ENCODE measurements at regions not wholly inside any gene's neighbourhood (a gene's known extent, or its start where the extent isn't known, plus 50 kb on each side); places are given as distances from the start of the nearest gene placed in this dataset.

GRCh38 chr6:105753620-105754211 lies 332.4 kb upstream of the PRDM1 start:
- no peak overlapping the region for H3K27ac ChIP-seq (ENCODE audit: extremely low read length, insufficient read depth, low read length)
- no peaks in the 10 kb centered on the region for H3K4me1 ChIP-seq (ENCODE audit: insufficient read depth, low read length)
- TF ChIP-seq ZNF225 (CRISPR knock-in tag; IDR thresholded peaks at IDR 0.05) = no peak
- H3K36me3 ChIP-seq (replicated peaks in 1 of 2; ENCODE audit: control insufficient read depth in 1 of 2, insufficient read depth in 2 of 2, low read length in 2 of 2) = no peaks in the 10 kb centered on the region
- no peak overlapping the region for H2AFZ ChIP-seq (ENCODE audit: low read length)
- FAIRE-seq (no peak), ATAC-seq (no peak), DNase-seq (ENCODE audit: low spot score) (no peak)
- no peaks in the 10 kb centered on the region for H4K20me1 ChIP-seq (ENCODE audit: insufficient read depth, low read length)
- H3K79me2 ChIP-seq (ENCODE audit: insufficient read depth, low read length) = no peaks in the 10 kb centered on the region
- CTCF ChIA-PET (ENCODE audit: low intra/inter-chr PET ratio, low total read pairs) = no interaction called here
- WGBS (ENCODE audit: low lambda C conversion rate) = 7% methylated on average over 6 of the region's 6 CpGs
- H3K9me3 ChIP-seq (ENCODE audit: low read length) = no peaks in the 10 kb centered on the region
- no peak overlapping the region for H3K4me3 ChIP-seq (replicated peaks in 1 of 3; ENCODE audit: insufficient read depth in 1 of 3, low read depth in 2 of 3, low read length in 3 of 3)
- no peak overlapping the region for H3K9ac ChIP-seq (ENCODE audit: insufficient read depth, low read depth, low read length)
- BruUV-seq (replicated peaks) = no TSS peak
- in situ Hi-C loops (cut with HindIII; ENCODE audit: extremely low pct_ligation_motif_present, low pct_unique_long_range_greater_than_20kb) = no loop called here
- H3K27me3 ChIP-seq (ENCODE audit: control insufficient read depth in 1 of 2, insufficient read depth in 2 of 2, low read length in 2 of 2) = peaks cover 0 to 9% of the 10 kb centered on the region in 2 experiments; a peak in 2 of 5 replicates
- H3K4me2 ChIP-seq (ENCODE audit: low read depth, low read length) = no peak overlapping the region
- intact Hi-C loops (cut with micrococcal nuclease; ENCODE audit: unreplicated experiment) = no loop called here
- POLR2A ChIA-PET = no interaction called here

- no peak overlapping the region for H3K27ac ChIP-seq (ENCODE audit: extremely low read length, insufficient read depth, low read length)
- H2AFZ ChIP-seq (ENCODE audit: low read length) = no peak overlapping the region
- ATAC-seq = no peak
- CTCF ChIA-PET (ENCODE audit: low intra/inter-chr PET ratio, low total read pairs) = no interaction called here
- H3K27me3 ChIP-seq (ENCODE audit: control insufficient read depth in 1 of 2, insufficient read depth in 2 of 2, low read length in 2 of 2) = peaks cover 0 to 9% of the 10 kb centered on the region in 2 experiments; a peak in 2 of 5 replicates
- intact Hi-C loops (cut with micrococcal nuclease; ENCODE audit: unreplicated experiment) (no loop called here), in situ Hi-C loops (cut with HindIII; ENCODE audit: extremely low pct_ligation_motif_present, low pct_unique_long_range_greater_than_20kb) (no loop called here)
- POLR2A ChIA-PET = no interaction called here
- WGBS (ENCODE audit: low lambda C conversion rate) = 5% methylated on average over 8 of the region's 8 CpGs
- no peak overlapping the region for H3K4me3 ChIP-seq (replicated peaks in 1 of 3; ENCODE audit: insufficient read depth in 1 of 3, low read depth in 2 of 3, low read length in 3 of 3)
- H3K4me1 ChIP-seq (ENCODE audit: insufficient read depth, low read length) = no peaks in the 10 kb centered on the region
- BruUV-seq (replicated peaks) = no TSS peak
- H3K36me3 ChIP-seq (replicated peaks in 1 of 2; ENCODE audit: control insufficient read depth in 1 of 2, insufficient read depth in 2 of 2, low read length in 2 of 2) = no peaks in the 10 kb centered on the region
- no peak for DNase-seq (ENCODE audit: low spot score)
- H3K9me3 ChIP-seq (ENCODE audit: low read length) = no peaks in the 10 kb centered on the region
- no peaks in the 10 kb centered on the region for H3K79me2 ChIP-seq (ENCODE audit: insufficient read depth, low read length)
- no peak overlapping the region for H3K9ac ChIP-seq (ENCODE audit: insufficient read depth, low read depth, low read length)
- H4K20me1 ChIP-seq (ENCODE audit: insufficient read depth, low read length) = no peaks in the 10 kb centered on the region
- no peak for FAIRE-seq
- H3K4me2 ChIP-seq (ENCODE audit: low read depth, low read length) = no peak overlapping the region
- TF ChIP-seq NCOR1 (IDR thresholded peaks at IDR 0.05; ENCODE audit: borderline replicate concordance, low read length) (no peak), ZNF143 (CRISPR knock-in tag; IDR thresholded peaks at IDR 0.05) (no peak), ZNF687 (CRISPR knock-in tag; IDR thresholded peaks at IDR 0.05) (no peak), MAZ (IDR thresholded peaks at IDR 0.05; ENCODE audit: borderline replicate concordance, low read depth, low read length) (no peak), MAZ (CRISPR knock-in tag; IDR thresholded peaks at IDR 0.05; ENCODE audit: low read depth) (no peak), RORA (CRISPR knock-in tag; IDR thresholded peaks at IDR 0.05) (no peak), ZNF451 (CRISPR knock-in tag; IDR thresholded peaks at IDR 0.05) (no peak), ZNF549 (CRISPR knock-in tag; IDR thresholded peaks at IDR 0.05) (no peak), ZNF282 (IDR thresholded peaks at IDR 0.05; ENCODE audit: partially characterized antibody) (no peak), TERF1 (CRISPR knock-in tag; IDR thresholded peaks at IDR 0.05) (no peak), ZFY (CRISPR knock-in tag; IDR thresholded peaks at IDR 0.05) (no peak), ZNF251 (CRISPR knock-in tag; IDR thresholded peaks at IDR 0.05) (no peak), ZNF354B (CRISPR knock-in tag; IDR thresholded peaks at IDR 0.05) (no peak), ZNF432 (CRISPR knock-in tag; IDR thresholded peaks at IDR 0.05; ENCODE audit: borderline replicate concordance) (no peak), ZSCAN12 (CRISPR knock-in tag; IDR thresholded peaks at IDR 0.05) (no peak)
Measured at GRCh38 chr6:105753207-105753606, 332.9 kb upstream of the PRDM1 start.
